H1 (cell line): ENCODE measurements at regions not wholly inside any gene's neighbourhood (a gene's known extent, or its start where the extent isn't known, plus 50 kb on each side); places are given as distances from the start of the nearest gene placed in this dataset.

Source experiments
- EZH2 ChIP-seq: fragments of 200-600 bp; sonication (generic); IDR thresholded peaks from 2 replicates; pipeline ENCODE4 v1.7.1; 2012; ENCODE audit warnings: low read depth, mild to moderate bottlenecking, moderate library complexity, low read length, inconsistent platforms; ENCODE audit not compliant: severe bottlenecking
- JUN ChIP-seq: IDR thresholded peaks from 2 replicates; pipeline ENCODE4 v1.6.1; 2011; ENCODE audit warnings: low read depth, mild to moderate bottlenecking, improper control_type of control experiment, low read length
- POLR2A ChIP-seq, 2 experiments: IDR thresholded peaks; 1 replicate in 1 of 2; 2 replicates in 1 of 2; pipeline ENCODE4 v1.6.1; 2011; ENCODE audit warnings: low read depth in 2 of 2, low read length in 2 of 2, mild to moderate bottlenecking in 2 of 2; ENCODE audit errors: control extremely low read depth in 1 of 2
- POLR2AphosphoS5 ChIP-seq: IDR thresholded peaks from 2 replicates; pipeline ENCODE4 v1.6.1; 2011; ENCODE audit warnings: low read depth, low read length
- RNF2 ChIP-seq: fragments of 200-900, 300-1000 bp; sonication (generic); IDR thresholded peaks from 2 replicates; pipeline ENCODE4 v1.7.1; 2016; ENCODE audit warnings: borderline replicate concordance, low read depth, mild to moderate bottlenecking, antibody characterized with exemption, low read length; ENCODE audit not compliant: poor library complexity, severe bottlenecking; ENCODE audit errors: missing control alignments
- SRF ChIP-seq: IDR thresholded peaks from 2 replicates; pipeline ENCODE4 v1.6.1; 2011; ENCODE audit warnings: mild to moderate bottlenecking, low read depth, low read length, moderate library complexity
- TF ChIP-seq, protein P1 (sequence below), 3 experiments: IDR thresholded peaks; 1 replicate in 2 of 3; 2 replicates in 1 of 3; pipeline versions ENCODE4 v1.5.1 to v1.6.1; 2011; ENCODE audit warnings: low read length in 3 of 3, mild to moderate bottlenecking in 3 of 3, inconsistent platforms in 2 of 3, low read depth in 1 of 3, moderate library complexity in 1 of 3; ENCODE audit not compliant: insufficient read depth in 1 of 3; ENCODE audit errors: control extremely low read depth in 1 of 3
- TF ChIP-seq, protein P2 (sequence below): IDR thresholded peaks from 2 replicates; pipeline ENCODE4 v1.6.1; 2012; ENCODE audit warnings: inconsistent platforms

DNA sequence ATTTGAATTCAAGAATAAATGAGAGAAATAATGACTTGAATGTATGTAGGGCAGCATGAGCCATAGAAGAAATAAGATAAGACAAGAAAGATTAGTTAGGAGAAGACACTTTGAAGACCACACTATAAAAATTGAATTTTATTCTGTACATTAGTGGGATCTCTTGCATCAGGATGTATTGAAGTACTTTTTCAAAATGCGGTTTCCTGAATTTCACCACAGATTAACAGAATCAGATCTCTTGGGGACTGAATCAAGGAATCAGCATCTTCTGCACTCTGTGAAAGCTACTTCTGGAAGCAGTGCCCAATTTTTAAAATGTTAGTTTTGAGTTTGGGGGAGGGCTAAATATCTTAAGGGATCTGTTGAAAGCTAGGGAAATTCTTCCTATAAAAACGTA is 763.9 kb upstream of the GOLIM4 start:
- TF ChIP-seq, protein P1, sequence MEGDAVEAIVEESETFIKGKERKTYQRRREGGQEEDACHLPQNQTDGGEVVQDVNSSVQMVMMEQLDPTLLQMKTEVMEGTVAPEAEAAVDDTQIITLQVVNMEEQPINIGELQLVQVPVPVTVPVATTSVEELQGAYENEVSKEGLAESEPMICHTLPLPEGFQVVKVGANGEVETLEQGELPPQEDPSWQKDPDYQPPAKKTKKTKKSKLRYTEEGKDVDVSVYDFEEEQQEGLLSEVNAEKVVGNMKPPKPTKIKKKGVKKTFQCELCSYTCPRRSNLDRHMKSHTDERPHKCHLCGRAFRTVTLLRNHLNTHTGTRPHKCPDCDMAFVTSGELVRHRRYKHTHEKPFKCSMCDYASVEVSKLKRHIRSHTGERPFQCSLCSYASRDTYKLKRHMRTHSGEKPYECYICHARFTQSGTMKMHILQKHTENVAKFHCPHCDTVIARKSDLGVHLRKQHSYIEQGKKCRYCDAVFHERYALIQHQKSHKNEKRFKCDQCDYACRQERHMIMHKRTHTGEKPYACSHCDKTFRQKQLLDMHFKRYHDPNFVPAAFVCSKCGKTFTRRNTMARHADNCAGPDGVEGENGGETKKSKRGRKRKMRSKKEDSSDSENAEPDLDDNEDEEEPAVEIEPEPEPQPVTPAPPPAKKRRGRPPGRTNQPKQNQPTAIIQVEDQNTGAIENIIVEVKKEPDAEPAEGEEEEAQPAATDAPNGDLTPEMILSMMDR (IDR thresholded peaks at IDR 0.05; ENCODE audit: control extremely low read depth in 1 of 3, insufficient read depth in 1 of 3, low read depth in 1 of 3, low read length in 3 of 3): no peak
- TF ChIP-seq RNF2 (no peak), JUN (no peak), POLR2AphosphoS5 (no peak), POLR2A (IDR thresholded peaks at IDR 0.05; ENCODE audit: control extremely low read depth in 1 of 2, low read depth in 2 of 2, low read length in 2 of 2) (no peak), EZH2 (no peak), SRF (no peak)
- TF ChIP-seq, protein P2, sequence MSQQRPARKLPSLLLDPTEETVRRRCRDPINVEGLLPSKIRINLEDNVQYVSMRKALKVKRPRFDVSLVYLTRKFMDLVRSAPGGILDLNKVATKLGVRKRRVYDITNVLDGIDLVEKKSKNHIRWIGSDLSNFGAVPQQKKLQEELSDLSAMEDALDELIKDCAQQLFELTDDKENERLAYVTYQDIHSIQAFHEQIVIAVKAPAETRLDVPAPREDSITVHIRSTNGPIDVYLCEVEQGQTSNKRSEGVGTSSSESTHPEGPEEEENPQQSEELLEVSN: no peak
